ENCODE measurements at regions not wholly inside any gene's neighbourhood (a gene's known extent, or its start where the extent isn't known, plus 50 kb on each side); places are given as distances from the start of the nearest gene placed in this dataset.
"Not testable (repeated sequence)": the region's sequence is repeated elsewhere in the genome, so short reads cannot be mapped to it uniquely, and the experiment has no call there.

DNA sequence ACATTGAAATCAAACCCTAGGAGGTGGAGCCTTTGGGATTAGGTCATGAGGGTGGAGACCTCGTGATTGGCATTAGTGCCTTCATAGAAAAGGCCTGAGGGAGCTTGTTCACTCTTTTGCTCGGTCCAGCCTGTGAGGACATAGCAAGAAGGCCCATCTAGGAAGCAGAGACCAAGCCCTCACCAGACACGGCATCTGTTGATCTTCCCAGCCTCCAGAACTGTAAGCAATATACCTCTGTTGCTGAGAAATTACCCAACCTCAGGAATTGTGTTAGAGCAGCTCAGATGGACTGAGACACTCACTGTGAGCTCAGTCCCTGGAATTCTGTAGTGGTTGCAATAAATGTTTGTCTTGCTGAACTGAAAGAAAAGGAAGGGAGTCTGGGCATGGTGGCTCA, 116.2 kb upstream of the MAP1LC3B2 start:
- no peaks in the 10 kb centered on the region for H3K4me1 ChIP-seq (ENCODE audit: insufficient read depth, low read length)
- H3K27me3 ChIP-seq (ENCODE audit: insufficient read depth, low read length): no peaks in the 10 kb centered on the region
- no peak overlapping the region for H3K4me3 ChIP-seq (ENCODE audit: low read length)
- no peaks in the 10 kb centered on the region for H3K9me3 ChIP-seq (ENCODE audit: low read length)
- H2AFZ ChIP-seq (ENCODE audit: low read depth, low read length): no peak overlapping the region
- no peaks in the 10 kb centered on the region for H3K36me3 ChIP-seq (ENCODE audit: insufficient read depth, low read length)

DNA sequence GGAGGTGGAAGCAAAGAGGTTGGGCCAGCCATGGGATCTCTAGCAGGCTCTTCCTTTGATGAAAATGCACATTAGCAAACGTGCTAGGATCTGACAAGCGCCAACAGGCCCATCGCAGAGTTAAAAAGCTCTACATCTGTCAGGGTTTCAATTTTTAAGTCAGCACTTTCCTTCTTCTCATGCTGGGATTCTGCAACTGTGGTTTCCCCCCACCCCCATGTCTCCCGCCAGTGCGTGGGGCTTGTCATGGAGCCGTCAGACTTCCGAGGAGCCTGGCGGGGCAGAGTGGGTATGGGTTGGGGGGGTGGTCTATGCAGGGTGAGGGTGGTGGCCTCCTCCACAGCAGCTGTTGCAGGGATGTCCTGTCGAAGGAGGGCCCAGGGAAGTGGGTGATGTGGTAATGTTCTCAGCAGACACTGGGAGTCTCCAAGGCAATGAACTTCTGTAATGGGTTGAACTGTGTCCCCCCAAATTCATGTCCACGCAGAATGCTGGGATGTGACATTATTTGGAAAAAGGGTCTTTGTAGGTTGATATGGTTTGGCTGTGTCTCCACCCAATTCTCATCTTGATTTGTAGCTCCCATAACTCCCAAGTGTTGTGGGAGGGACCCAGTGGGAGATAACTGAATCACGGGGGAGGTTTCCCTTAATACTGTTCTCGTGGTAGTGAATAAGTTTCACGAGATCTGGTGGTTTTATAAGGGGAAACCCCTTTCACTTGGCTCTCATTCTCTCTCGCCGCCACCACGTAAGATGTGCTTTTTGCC, 115.2 kb upstream of the MAP1LC3B2 start:
- no peaks in the 10 kb centered on the region for H3K9me3 ChIP-seq (ENCODE audit: low read length)
- no peaks in the 10 kb centered on the region for H3K36me3 ChIP-seq (ENCODE audit: insufficient read depth, low read length)
- H2AFZ ChIP-seq (ENCODE audit: low read depth, low read length): no peak overlapping the region
- H3K27me3 ChIP-seq (ENCODE audit: insufficient read depth, low read length): no peaks in the 10 kb centered on the region
- no peaks in the 10 kb centered on the region for H3K4me1 ChIP-seq (ENCODE audit: insufficient read depth, low read length)
- no peak overlapping the region for H3K4me3 ChIP-seq (ENCODE audit: low read length)

DNA sequence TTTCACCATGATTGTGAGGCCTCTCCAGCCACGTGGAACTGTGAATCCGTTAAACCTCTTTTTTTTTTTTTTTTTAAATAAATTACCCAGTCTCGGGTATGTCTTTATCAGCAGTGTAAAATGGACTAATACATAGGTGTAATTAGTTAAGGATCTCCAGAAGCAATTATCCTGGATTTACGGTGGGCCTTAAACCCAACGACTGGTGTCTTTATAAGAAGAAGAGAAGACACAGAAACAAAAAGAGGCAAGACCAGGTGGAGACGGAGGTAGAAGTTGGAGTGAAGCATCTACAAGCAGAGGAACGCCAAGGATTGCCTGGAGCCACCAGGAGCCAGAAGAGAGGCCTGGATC, 114.6 kb upstream of the MAP1LC3B2 start:
- Histone ChIP-seq H3K4me3 (ENCODE audit: low read length) (no peak overlapping the region), H2AFZ (ENCODE audit: low read depth, low read length) (no peak overlapping the region), H3K36me3 (ENCODE audit: insufficient read depth, low read length) (no peaks in the 10 kb centered on the region), H3K9me3 (ENCODE audit: low read length) (no peaks in the 10 kb centered on the region), H3K4me1 (ENCODE audit: insufficient read depth, low read length) (no peaks in the 10 kb centered on the region), H3K27me3 (ENCODE audit: insufficient read depth, low read length) (no peaks in the 10 kb centered on the region)

DNA sequence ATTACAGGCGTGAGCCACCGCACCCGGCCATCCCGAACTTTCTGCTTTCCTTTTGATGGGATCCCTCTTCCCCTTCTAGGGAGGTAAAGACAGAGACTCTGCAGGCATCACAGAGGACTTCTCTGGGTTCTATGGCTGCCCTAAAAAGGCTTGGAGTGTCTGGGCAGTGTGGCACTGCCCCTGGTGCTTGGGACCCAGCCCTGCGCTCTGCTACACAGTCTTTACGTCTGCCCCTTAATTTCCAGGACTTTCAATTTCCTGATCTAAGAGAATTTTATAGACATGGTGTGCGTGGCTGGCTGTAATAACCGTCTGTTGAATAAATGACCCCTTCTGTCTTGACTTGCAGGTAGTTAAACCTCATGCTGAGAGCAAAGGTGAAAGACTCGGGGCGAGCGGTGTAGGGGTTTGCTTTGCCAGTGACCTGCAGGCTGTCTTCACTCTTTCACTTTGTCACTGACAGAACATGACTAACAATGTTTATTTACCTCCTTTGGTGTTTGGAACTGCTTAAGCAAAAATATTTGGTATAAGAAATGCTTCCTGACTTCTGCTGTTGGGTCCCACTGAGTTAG, 110.9 kb upstream of the MAP1LC3B2 start:
- Histone ChIP-seq H2AFZ (ENCODE audit: low read depth, low read length) (no peak overlapping the region), H3K9me3 (ENCODE audit: low read length) (no peaks in the 10 kb centered on the region), H3K27me3 (ENCODE audit: insufficient read depth, low read length) (no peaks in the 10 kb centered on the region), H3K4me1 (ENCODE audit: insufficient read depth, low read length) (no peaks in the 10 kb centered on the region), H3K4me3 (ENCODE audit: low read length) (no peak overlapping the region), H3K36me3 (ENCODE audit: insufficient read depth, low read length) (no peaks in the 10 kb centered on the region)

DNA sequence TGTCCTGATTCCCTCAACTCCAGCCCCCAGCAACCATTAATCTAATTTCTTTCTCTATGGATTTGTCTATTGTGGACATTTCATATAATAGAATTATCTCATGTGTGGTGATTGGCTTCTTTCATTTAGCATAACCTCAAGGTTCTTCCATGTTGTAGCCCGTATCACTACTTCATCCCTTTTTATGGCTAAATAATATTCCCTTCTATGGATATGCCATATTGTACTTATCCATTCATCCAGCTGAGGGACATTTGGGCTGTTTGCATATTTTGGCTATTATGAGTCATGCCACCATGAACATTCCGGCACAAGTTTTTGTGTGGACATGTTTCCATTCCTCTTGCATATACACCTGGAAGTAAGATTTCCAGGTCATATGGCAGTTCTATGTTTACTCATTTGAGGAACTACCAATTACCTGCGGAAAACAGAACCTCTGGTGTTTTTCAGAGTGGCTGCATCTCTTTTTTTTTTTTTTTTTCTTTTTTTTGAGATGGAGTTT, 108.7 kb upstream of the MAP1LC3B2 start:
- H3K27me3 ChIP-seq (ENCODE audit: insufficient read depth, low read length): no peaks in the 10 kb centered on the region
- H3K4me3 ChIP-seq (ENCODE audit: low read length): no peak overlapping the region
- no peaks in the 10 kb centered on the region for H3K9me3 ChIP-seq (ENCODE audit: low read length)
- H3K4me1 ChIP-seq (ENCODE audit: insufficient read depth, low read length): no peaks in the 10 kb centered on the region
- no peaks in the 10 kb centered on the region for H3K36me3 ChIP-seq (ENCODE audit: insufficient read depth, low read length)
- no peak overlapping the region for H2AFZ ChIP-seq (ENCODE audit: low read depth, low read length)

DNA sequence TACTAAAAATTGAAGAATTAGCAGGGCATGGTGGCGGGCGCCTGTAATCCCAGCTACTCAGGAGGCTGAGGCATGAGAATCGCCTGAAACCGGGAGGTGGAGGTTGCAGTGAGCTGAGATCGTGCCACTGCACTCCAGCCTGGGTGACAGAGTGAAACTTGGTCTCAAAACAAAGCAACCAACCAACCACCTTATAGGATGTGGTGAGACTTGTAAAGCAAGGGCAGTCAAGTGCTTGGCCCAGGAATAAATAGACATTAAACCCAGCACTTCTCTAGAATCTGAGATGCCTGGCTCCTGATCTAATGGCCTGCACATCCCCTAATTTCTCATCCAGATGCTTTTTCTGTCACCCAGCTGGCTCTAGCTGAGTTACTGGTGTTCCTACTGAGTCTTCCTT, 106.2 kb upstream of the MAP1LC3B2 start:
- H3K4me3 ChIP-seq (ENCODE audit: low read length); H3K36me3 ChIP-seq (ENCODE audit: insufficient read depth, low read length); H3K4me1 ChIP-seq (ENCODE audit: insufficient read depth, low read length); H3K9me3 ChIP-seq (ENCODE audit: low read length); H2AFZ ChIP-seq (ENCODE audit: low read depth, low read length); H3K27me3 ChIP-seq (ENCODE audit: insufficient read depth, low read length): not testable (repeated sequence)

DNA sequence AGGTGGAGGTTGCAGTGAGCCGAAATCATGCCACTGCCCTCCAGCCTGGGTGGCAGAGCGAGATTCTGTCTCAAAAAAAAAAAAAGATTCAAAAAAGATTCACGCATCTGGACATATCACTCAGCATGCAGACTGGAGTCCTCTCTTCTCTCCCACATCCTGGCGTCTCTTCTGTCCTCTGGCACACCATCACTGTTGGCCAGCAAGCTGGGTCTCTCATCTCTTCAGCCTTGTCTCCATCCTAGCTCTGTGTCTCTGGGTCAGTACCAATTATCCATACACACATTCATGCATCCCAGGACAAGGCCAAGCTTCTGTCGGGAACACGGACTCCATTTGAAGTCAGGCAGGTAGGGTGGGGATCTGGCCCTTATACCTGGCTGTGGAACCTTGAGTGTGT, 105.5 kb upstream of the MAP1LC3B2 start:
- Histone ChIP-seq H3K27me3 (ENCODE audit: insufficient read depth, low read length) (peaks cover 2% of the 10 kb centered on the region), H2AFZ (ENCODE audit: low read depth, low read length) (no peak overlapping the region), H3K4me1 (ENCODE audit: insufficient read depth, low read length) (no peaks in the 10 kb centered on the region), H3K36me3 (ENCODE audit: insufficient read depth, low read length) (no peaks in the 10 kb centered on the region), H3K4me3 (ENCODE audit: low read length) (no peak overlapping the region), H3K9me3 (ENCODE audit: low read length) (no peaks in the 10 kb centered on the region)

DNA sequence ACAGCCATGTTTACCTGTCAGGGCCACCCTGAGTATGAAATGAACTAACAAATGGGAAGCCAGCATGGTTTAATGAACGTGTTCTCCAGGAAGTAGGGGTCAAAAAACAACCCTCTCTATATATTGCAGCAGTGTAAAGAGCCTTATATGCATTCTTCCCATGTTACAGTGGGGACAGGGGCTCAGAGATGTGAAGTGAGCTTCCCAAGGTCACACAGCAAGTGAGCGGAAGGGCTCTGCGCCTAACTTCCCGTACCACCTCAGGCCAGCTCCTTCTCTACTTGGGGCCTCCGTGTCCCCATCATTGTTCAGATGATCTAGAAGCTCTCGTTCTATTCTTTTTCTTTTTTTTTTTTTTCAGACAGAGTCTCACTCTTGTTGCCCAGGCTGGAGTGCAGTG, 105.1 kb upstream of the MAP1LC3B2 start:
- peaks cover 2% of the 10 kb centered on the region for H3K27me3 ChIP-seq (ENCODE audit: insufficient read depth, low read length)
- H3K36me3 ChIP-seq (ENCODE audit: insufficient read depth, low read length): no peaks in the 10 kb centered on the region
- no peak overlapping the region for H2AFZ ChIP-seq (ENCODE audit: low read depth, low read length)
- no peaks in the 10 kb centered on the region for H3K9me3 ChIP-seq (ENCODE audit: low read length)
- H3K4me3 ChIP-seq (ENCODE audit: low read length): no peak overlapping the region
- H3K4me1 ChIP-seq (ENCODE audit: insufficient read depth, low read length): no peaks in the 10 kb centered on the region

DNA sequence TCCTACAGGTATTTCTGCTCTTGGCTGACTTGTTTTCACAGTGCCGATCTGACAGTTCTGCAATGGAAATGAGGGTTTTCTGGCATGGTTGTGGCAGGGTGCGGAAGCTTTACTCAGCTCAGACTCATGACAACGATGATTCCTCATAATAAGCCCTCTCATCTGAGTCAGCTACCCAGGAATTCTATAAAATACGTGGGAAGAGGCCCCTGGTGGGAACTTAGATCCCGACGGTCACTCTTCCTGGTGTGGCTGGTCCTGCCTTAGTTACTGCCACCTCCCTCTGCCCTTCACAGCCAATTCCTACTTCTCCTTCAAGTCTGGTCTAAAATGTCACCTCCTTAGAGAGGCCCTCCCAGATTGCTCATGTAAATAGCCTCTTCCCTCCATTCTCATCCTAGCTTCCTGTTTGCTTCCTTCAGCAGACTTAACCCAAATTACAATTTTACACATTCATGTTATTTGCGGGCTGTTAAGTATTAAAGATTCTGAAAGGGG, 104.2 kb upstream of the MAP1LC3B2 start:
- Histone ChIP-seq H3K27me3 (ENCODE audit: insufficient read depth, low read length) (peaks cover 2% of the 10 kb centered on the region), H3K36me3 (ENCODE audit: insufficient read depth, low read length) (no peaks in the 10 kb centered on the region), H3K9me3 (ENCODE audit: low read length) (no peaks in the 10 kb centered on the region), H2AFZ (ENCODE audit: low read depth, low read length) (no peak overlapping the region), H3K4me1 (ENCODE audit: insufficient read depth, low read length) (no peaks in the 10 kb centered on the region), H3K4me3 (ENCODE audit: low read length) (no peak overlapping the region)

DNA sequence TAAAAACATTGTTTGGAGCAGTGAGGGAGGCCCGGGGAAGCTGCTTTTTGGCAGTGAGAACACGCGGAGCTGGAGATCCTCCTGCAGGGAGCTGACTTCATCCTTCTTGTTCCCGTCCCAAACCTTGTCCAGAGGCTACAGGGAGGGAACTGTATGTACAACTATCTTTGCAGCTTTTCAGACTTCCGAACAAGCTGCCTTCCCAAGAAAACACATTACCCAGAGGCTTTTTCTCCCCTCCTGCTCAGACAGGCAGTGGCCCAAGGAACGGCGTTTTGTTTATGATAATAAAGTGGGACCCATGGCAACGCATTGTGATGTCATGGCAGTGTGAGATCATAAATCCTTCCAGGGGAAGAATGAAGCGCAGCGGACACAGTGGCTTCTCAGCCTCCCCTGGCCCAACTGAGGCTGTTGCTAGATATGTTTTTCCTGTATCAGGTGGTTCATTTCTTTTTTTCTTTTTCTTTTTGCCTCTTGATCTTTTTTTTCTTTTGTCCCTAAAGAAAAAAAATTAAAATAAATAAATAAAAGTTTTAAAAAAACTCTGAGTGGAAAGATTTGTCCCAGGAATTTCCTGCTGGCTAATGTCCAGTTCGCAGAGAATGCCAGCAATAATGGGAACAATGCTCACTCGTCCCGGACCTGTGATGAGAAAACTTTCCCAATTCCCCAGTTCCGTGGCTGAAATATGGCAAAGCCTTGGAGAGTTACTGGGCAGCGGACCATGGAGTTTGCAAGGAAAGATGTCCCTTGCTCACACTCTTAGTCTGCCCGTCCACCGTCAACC, 103.4 kb upstream of the MAP1LC3B2 start:
- H3K4me1 ChIP-seq (ENCODE audit: insufficient read depth, low read length): no peaks in the 10 kb centered on the region
- no peaks in the 10 kb centered on the region for H3K9me3 ChIP-seq (ENCODE audit: low read length)
- H3K27me3 ChIP-seq (ENCODE audit: insufficient read depth, low read length): peaks cover 2% of the 10 kb centered on the region
- no peak overlapping the region for H2AFZ ChIP-seq (ENCODE audit: low read depth, low read length)
- H3K4me3 ChIP-seq (ENCODE audit: low read length): no peak overlapping the region
- no peaks in the 10 kb centered on the region for H3K36me3 ChIP-seq (ENCODE audit: insufficient read depth, low read length)

DNA sequence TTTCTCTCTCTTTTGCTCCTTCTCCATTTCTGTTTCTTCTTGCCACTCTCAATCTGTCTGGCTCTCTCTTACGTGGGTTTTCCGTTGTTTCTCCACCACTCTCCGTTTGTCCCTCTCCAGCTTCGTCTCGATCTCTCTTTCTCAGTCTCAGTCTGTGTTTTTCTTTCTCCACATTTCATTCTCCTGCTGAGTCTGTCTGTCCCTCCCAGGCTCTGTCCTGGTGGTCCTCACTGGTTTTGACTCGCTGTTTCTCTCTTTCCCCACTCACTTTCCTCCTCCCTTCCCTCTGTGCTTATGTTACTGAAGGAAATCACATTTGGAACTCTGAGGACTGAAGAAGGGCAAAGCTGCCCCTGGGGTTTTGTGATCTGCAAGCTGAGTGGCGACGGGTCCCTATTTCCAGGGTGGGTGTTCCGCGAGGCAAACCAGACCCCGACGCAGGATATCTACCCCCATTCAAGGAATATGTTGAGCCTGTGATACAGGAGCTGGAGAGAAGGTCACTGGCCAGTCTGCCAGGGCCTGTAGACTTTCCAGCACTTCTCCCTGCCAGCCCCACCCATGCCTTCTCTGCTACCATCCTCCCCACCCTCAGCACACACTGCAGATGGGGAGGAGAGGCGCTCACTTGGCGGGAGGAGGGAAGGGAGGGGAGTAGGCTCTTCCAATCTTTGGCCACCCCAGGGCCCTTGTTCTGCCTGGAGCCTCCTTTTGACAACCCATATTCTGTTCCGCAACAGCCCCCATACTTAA, 102.7 kb upstream of the MAP1LC3B2 start:
- H3K4me3 ChIP-seq (ENCODE audit: low read length): no peak overlapping the region
- H3K9me3 ChIP-seq (ENCODE audit: low read length): no peaks in the 10 kb centered on the region
- no peaks in the 10 kb centered on the region for H3K36me3 ChIP-seq (ENCODE audit: insufficient read depth, low read length)
- H2AFZ ChIP-seq (ENCODE audit: low read depth, low read length): no peak overlapping the region
- H3K27me3 ChIP-seq (ENCODE audit: insufficient read depth, low read length): peaks cover 2% of the 10 kb centered on the region
- no peaks in the 10 kb centered on the region for H3K4me1 ChIP-seq (ENCODE audit: insufficient read depth, low read length)

DNA sequence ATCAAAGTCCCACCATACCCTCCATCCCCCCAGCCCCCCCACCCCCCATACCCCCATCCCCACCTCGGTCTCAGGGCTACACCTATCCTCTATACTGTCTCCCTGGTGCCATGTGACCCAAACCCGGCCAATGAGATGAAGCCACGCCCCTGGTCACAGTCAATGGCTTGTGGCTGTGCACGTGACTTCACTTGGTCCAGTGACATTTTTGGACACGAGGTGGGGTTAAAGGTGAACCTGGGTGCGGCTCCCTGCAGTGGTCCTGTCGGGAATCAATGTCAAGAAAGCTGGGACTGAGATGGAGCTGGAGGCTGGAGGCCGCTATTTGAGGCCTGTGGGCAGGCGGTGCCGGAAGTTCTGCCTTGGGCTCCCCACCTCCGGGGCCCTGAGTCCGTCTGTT, 100.7 kb upstream of the MAP1LC3B2 start:
- Histone ChIP-seq H2AFZ (ENCODE audit: low read depth, low read length) (no peak overlapping the region), H3K9me3 (ENCODE audit: low read length) (no peaks in the 10 kb centered on the region), H3K36me3 (ENCODE audit: insufficient read depth, low read length) (no peaks in the 10 kb centered on the region), H3K4me3 (ENCODE audit: low read length) (no peak overlapping the region), H3K27me3 (ENCODE audit: insufficient read depth, low read length) (peaks cover 2% of the 10 kb centered on the region), H3K4me1 (ENCODE audit: insufficient read depth, low read length) (no peaks in the 10 kb centered on the region)
